ENCODE measurements at regions not wholly inside any gene's neighbourhood (a gene's known extent, or its start where the extent isn't known, plus 50 kb on each side); places are given as distances from the start of the nearest gene placed in this dataset.

DNA sequence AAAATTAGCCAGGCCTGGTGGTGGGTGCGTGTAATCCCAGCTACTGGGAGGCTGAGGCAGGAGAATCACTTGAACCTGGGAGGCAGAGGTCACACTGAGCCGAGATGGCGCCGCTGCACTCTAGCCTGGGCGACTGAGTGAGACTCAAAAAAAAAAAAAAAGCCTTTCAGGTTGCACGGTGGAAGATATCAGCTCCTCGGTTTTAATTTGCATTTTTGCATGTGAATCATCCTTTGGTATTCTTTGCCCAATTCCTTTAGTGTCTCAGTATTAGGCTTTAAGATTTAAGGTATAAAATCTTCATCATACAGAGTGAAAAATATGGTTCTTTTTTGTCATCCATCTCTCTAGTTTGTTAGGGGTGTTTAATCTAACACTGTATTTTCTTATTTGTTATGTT, 173.6 kb upstream of the S1PR3 start:
- H3K4me3 ChIP-seq (replicated peaks; ENCODE audit: low read depth, low read length) = no peak overlapping the region
- no peak for DNase-seq (ENCODE audit: extremely low read depth, low read depth)
- TF ChIP-seq, protein P1, sequence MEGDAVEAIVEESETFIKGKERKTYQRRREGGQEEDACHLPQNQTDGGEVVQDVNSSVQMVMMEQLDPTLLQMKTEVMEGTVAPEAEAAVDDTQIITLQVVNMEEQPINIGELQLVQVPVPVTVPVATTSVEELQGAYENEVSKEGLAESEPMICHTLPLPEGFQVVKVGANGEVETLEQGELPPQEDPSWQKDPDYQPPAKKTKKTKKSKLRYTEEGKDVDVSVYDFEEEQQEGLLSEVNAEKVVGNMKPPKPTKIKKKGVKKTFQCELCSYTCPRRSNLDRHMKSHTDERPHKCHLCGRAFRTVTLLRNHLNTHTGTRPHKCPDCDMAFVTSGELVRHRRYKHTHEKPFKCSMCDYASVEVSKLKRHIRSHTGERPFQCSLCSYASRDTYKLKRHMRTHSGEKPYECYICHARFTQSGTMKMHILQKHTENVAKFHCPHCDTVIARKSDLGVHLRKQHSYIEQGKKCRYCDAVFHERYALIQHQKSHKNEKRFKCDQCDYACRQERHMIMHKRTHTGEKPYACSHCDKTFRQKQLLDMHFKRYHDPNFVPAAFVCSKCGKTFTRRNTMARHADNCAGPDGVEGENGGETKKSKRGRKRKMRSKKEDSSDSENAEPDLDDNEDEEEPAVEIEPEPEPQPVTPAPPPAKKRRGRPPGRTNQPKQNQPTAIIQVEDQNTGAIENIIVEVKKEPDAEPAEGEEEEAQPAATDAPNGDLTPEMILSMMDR (IDR thresholded peaks at IDR 0.05; ENCODE audit: low read depth, low read length, missing control alignments) = no peak

GRCh38 chr9:88818495-88819201, 172.6 kb upstream of the S1PR3 start:
- TF ChIP-seq, protein P1 (IDR thresholded peaks at IDR 0.05; ENCODE audit: low read depth, low read length, missing control alignments) = no peak
- no peak overlapping the region for H3K4me3 ChIP-seq (replicated peaks; ENCODE audit: low read depth, low read length)
- DNase-seq (ENCODE audit: extremely low read depth, low read depth) = no peak

GRCh38 chr9:88819476-88819875, 171.8 kb upstream of the S1PR3 start:
- DNase-seq (ENCODE audit: extremely low read depth, low read depth) = no peak
- TF ChIP-seq, protein P1 (IDR thresholded peaks at IDR 0.05; ENCODE audit: low read depth, low read length, missing control alignments) = no peak

GRCh38 chr9:88820055-88820454, 171.2 kb upstream of the S1PR3 start:
- no peak for DNase-seq (ENCODE audit: extremely low read depth, low read depth)
- TF ChIP-seq, protein P1 (IDR thresholded peaks at IDR 0.05; ENCODE audit: low read depth, low read length, missing control alignments) = no peak
- no peak overlapping the region for H3K4me3 ChIP-seq (replicated peaks; ENCODE audit: low read depth, low read length)

More at GRCh38 chr9:88819476-88819875, 171.8 kb upstream of the S1PR3 start:
- H3K4me3 ChIP-seq (replicated peaks; ENCODE audit: low read depth, low read length) = no peak overlapping the region

DNA sequence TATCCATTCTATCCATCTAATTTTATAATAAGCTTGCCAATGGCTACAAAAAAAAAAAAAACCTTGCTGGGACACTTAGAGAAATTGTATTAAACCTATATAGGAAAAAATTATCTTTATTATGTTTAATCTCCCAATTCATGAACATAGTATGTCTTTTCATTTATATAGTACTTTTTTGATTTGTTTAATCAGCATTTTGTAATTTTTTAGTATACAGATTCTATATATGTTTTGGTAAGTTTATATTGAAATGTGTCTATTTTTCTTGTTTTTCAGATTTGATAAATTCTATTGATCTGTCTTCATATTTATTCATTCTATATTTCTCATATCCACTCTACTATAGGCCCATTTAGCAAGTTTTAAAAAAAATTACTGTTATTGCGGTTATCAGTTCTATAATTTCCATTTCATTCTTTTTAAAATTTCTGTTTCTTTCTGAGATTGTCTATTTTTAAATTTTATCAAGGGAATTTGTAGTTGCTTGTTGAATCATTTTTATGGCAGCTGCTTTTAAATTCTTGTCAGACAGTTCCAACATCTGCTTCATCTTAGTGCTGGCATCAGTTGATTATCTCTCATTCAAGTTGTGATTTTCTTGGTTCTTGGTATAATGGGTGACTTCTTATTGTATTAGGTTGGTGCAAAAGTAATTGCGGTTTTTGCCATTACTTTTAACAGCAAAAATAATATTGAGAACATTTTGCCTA, 170.1 kb upstream of the S1PR3 start:
- no peak for DNase-seq (ENCODE audit: extremely low read depth, low read depth)
- no peak overlapping the region for H3K4me3 ChIP-seq (replicated peaks; ENCODE audit: low read depth, low read length)
- TF ChIP-seq, protein P1 (IDR thresholded peaks at IDR 0.05; ENCODE audit: low read depth, low read length, missing control alignments) = no peak

DNA sequence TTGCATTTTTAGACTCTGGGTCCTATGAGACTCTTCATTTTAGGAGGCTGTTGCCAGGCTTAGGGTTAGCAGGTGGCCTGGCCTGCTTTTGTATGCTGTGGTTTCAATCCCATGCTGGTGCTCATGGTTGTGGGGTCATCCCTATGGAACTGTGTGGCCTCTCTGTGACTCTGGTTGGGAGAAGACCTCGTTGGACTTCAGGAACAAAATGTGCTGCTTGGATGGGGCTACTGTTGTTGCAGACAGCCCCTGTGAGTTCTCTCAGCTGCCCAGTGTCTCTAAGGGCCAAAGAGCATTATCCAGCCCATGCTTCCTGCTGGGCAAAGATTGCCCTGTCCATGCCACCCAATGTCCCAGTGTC, 169.5 kb upstream of the S1PR3 start:
- H3K4me3 ChIP-seq (replicated peaks; ENCODE audit: low read depth, low read length) = no peak overlapping the region
- TF ChIP-seq, protein P1 (IDR thresholded peaks at IDR 0.05; ENCODE audit: low read depth, low read length, missing control alignments) = no peak
- no peak for DNase-seq (ENCODE audit: extremely low read depth, low read depth)

Measured in HFF-Myc (cell line).